ENCODE measurements at regions not wholly inside any gene's neighbourhood (a gene's known extent, or its start where the extent isn't known, plus 50 kb on each side); places are given as distances from the start of the nearest gene placed in this dataset.
"Not testable (repeated sequence)": the region's sequence is repeated elsewhere in the genome, so short reads cannot be mapped to it uniquely, and the experiment has no call there.

GRCh38 chr10:117468665-117469064, 73.9 kb upstream of the EMX2 start:
- no peak for TF ChIP-seq JUND (IDR thresholded peaks at IDR 0.05; ENCODE audit: low read depth)
- in situ Hi-C loops (cut with HindIII; ENCODE audit: low pct_unique_long_range_greater_than_20kb, low sequenced_read_pairs): no loop called here
- no peak for DNase-seq (ENCODE audit: low read depth in 1 of 2, low spot score in 1 of 2)

DNA sequence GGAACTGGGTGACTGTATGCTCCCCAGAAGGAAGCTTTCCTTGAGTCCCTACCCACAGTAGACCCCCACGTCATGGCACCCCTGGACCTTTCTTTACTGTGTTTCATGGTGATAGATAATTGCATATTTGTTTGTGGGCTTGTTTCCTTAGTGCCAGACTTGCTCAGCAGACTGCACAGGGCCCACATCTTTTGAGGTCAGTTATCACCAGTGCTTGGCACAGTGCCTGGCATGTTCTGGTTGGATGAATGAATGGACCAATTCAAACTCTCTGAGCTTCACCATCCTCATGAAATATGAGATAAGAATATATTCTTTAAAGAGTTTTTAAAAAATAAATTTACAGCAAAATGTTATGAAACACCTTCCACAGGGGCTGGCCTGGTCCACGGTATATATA, 78.4 kb upstream of the EMX2 start:
- no peak for DNase-seq (ENCODE audit: low read depth in 1 of 2, low spot score in 1 of 2)
- in situ Hi-C loops (cut with HindIII; ENCODE audit: low pct_unique_long_range_greater_than_20kb, low sequenced_read_pairs): no loop called here
- no peak for TF ChIP-seq JUND (IDR thresholded peaks at IDR 0.05; ENCODE audit: low read depth)

DNA sequence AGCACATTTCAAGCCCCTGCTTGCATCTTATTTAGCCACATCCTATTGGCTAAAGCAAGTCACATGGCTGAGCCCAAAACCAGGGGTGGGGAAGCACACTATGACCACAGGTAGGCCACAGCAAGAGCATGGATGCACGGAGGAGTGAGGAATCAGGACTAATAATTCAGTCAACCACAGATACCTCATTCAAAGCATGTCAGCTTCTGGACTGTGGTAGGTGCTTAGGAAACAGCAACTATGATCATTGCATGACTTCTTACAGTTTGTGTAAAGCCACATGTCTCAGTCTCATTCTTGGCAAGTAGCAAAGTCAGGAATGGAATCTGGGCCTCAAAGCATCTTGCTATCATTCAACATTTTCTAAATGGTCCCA, 79.0 kb upstream of the EMX2 start:
- in situ Hi-C loops (cut with HindIII; ENCODE audit: low pct_unique_long_range_greater_than_20kb, low sequenced_read_pairs): no loop called here
- no peak for TF ChIP-seq JUND (IDR thresholded peaks at IDR 0.05; ENCODE audit: low read depth)

GRCh38 chr10:117462816-117463544, 79.6 kb upstream of the EMX2 start:
- no peak for TF ChIP-seq JUND (IDR thresholded peaks at IDR 0.05; ENCODE audit: low read depth)
- in situ Hi-C loops (cut with HindIII; ENCODE audit: low pct_unique_long_range_greater_than_20kb, low sequenced_read_pairs): no loop called here
- DNase-seq (ENCODE audit: low read depth in 1 of 2, low spot score in 1 of 2): no peak

More for the DNA sequence above, 79.0 kb upstream of the EMX2 start:
- no peak for DNase-seq (ENCODE audit: low read depth in 1 of 2, low spot score in 1 of 2)

DNA sequence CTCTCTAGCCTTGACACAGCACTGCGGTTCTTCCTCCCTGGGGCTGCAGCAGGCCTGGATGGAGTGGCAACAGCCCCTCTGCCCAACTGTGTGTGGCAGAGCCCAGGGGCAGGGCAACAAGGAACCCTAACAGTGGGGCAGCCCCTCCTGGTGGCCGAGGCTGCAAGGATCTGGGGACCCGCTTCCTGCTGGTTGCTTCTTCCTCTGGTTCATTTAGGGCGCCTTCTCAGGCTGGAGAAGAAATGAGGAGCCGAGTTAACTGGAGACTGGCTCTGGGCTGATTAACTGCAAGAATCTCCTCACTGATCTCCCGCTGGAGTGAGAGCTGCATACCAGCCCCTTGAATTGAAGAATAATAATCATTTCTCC, 80.1 kb upstream of the EMX2 start:
- TF ChIP-seq JUND (IDR thresholded peaks at IDR 0.05; ENCODE audit: low read depth): no peak
- in situ Hi-C loops (cut with HindIII; ENCODE audit: low pct_unique_long_range_greater_than_20kb, low sequenced_read_pairs): no loop called here
- DNase-seq (ENCODE audit: low read depth in 1 of 2, low spot score in 1 of 2): no peak

GRCh38 chr10:117461766-117462423, 80.7 kb upstream of the EMX2 start:
- peak; percentile 9 to 45 for DNase-seq (ENCODE audit: low read depth in 1 of 2, low spot score in 1 of 2)
- in situ Hi-C loops (cut with HindIII; ENCODE audit: low pct_unique_long_range_greater_than_20kb, low sequenced_read_pairs): no loop called here
- no peak for TF ChIP-seq JUND (IDR thresholded peaks at IDR 0.05; ENCODE audit: low read depth)

DNA sequence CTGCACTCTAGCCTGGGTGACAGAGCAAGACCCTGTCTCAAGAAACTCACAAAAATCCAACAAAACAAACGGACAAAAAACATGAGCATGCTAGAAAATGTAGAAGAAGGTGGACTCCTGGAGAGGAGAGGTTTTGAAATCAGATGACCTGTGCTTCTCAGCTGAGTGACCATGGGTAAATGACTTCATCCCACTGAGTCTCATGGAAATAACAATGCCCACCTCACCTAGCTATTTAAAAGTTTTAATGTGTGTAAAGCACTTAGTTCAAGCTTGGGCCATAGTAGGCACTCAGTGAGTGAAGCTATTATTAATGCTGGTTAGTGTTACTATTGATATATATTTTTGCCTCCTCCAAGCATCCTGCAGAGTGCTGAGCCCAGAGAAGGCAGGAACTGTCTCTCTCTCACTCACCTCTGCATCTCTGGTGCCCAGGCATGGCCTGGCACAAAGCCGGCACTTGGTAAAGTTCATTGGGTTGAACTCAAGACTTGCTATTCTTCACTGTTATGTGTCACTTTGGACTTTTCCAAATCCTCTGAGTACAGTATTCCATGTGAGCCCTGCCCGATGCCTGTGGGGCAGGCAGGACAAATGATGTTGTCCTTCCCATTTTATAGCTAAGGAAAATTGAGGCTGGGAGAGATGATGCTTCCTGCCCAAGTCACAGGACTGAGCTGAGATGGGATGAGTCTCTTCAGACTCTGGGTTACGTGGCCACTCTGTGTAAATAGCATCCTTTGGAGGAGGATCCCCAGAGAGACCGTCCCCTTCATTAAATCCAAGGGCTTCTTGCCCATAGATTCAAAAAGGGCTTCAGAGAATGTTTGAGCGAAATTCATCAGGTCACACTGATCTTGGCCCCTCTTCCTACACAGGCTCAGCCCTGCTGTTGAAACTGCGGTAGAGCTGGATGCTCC, 81.4 kb upstream of the EMX2 start:
- DNase-seq (ENCODE audit: low read depth in 1 of 2, low spot score in 1 of 2): no peak
- in situ Hi-C loops (cut with HindIII; ENCODE audit: low pct_unique_long_range_greater_than_20kb, low sequenced_read_pairs): no loop called here
- no peak for TF ChIP-seq JUND (IDR thresholded peaks at IDR 0.05; ENCODE audit: low read depth)

GRCh38 chr10:117458571-117458970, 83.3 kb upstream of the PDZD8 start:
- DNase-seq (ENCODE audit: low read depth in 1 of 2, low spot score in 1 of 2): no peak
- in situ Hi-C loops (cut with HindIII; ENCODE audit: low pct_unique_long_range_greater_than_20kb, low sequenced_read_pairs): no loop called here
- TF ChIP-seq JUND (IDR thresholded peaks at IDR 0.05; ENCODE audit: low read depth): no peak

- DNase-seq (ENCODE audit: low read depth in 1 of 2, low spot score in 1 of 2): no peak
- no peak for TF ChIP-seq JUND (IDR thresholded peaks at IDR 0.05; ENCODE audit: low read depth)
- in situ Hi-C loops (cut with HindIII; ENCODE audit: low pct_unique_long_range_greater_than_20kb, low sequenced_read_pairs): no loop called here
Observed at GRCh38 chr10:117457932-117458331, 82.7 kb upstream of the PDZD8 start.

DNA sequence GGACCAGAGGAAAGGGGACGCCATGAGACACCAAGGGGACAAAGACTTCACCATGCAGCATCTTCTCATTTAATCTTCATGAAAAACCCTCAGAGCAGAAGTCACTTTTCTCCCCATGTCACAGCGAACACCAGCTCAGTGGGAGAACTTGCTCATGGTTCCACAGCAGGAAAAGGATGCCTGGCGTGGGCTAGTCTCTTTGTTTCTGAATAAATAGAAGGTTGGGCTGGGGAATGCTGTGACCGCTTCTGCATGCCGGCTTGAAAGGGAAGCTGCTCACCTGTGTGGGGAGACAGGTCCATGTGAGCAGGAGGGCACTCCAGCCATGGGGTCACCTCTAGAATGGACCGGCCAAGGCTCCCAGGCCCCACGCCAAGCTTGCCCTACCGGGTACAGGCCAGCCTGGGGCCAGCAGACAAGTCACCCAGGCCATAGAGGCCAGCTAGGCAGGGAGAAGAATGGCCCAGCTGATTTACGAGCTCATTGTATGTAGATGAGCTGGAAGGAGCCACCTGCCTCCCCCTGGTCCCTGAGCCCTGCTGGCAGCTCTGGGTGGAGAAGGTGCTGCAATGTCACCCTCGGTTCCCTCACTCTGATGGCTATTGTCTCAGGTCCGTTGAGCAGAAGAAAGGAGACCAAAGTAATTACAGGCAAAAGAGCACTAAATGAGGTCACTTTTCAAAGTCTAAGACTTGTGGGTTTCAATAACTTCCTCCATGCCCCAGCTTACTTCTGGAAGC, 82.0 kb upstream of the PDZD8 start:
- DNase-seq (ENCODE audit: low read depth in 1 of 2, low spot score in 1 of 2): no peak
- in situ Hi-C loops (cut with HindIII; ENCODE audit: low pct_unique_long_range_greater_than_20kb, low sequenced_read_pairs): no loop called here
- TF ChIP-seq JUND (IDR thresholded peaks at IDR 0.05; ENCODE audit: low read depth): no peak

DNA sequence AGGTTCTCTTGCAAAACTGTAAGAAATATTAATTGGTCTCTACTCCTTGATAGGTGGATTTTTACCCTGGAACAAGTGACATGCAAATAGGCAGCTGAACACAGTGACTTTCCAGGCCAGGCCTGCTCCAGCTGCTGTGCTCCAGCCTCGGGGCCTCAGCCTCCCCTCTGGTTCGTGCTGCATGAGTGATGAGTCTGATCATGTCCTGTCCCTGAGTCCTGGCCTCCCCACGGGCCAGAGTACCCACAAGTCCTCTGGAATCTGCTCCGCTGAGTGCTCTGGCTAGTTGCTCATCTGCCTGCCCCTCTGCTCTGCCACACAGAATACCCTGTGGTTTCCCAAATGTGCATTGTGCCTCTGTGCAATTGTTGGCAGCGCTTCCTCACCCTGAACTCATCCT, 80.1 kb upstream of the PDZD8 start:
- in situ Hi-C loops (cut with HindIII; ENCODE audit: low pct_unique_long_range_greater_than_20kb, low sequenced_read_pairs): no loop called here
- no peak for TF ChIP-seq JUND (IDR thresholded peaks at IDR 0.05; ENCODE audit: low read depth)
- no peak for DNase-seq (ENCODE audit: low read depth in 1 of 2, low spot score in 1 of 2)

GRCh38 chr10:117454502-117454901, 79.3 kb upstream of the PDZD8 start:
- TF ChIP-seq JUND (IDR thresholded peaks at IDR 0.05; ENCODE audit: low read depth): no peak
- in situ Hi-C loops (cut with HindIII; ENCODE audit: low pct_unique_long_range_greater_than_20kb, low sequenced_read_pairs): no loop called here
- no peak for DNase-seq (ENCODE audit: low read depth in 1 of 2, low spot score in 1 of 2)

- in situ Hi-C loops (cut with HindIII; ENCODE audit: low pct_unique_long_range_greater_than_20kb, low sequenced_read_pairs); DNase-seq (ENCODE audit: low read depth in 1 of 2, low spot score in 1 of 2): not testable (repeated sequence)
Observed at GRCh38 chr10:117453484-117453883, 78.2 kb upstream of the PDZD8 start.
